ENCODE measurements at regions not wholly inside any gene's neighbourhood (a gene's known extent, or its start where the extent isn't known, plus 50 kb on each side); places are given as distances from the start of the nearest gene placed in this dataset.
"Not testable (repeated sequence)": the region's sequence is repeated elsewhere in the genome, so short reads cannot be mapped to it uniquely, and the experiment has no call there.

GRCh38 chr9:86611534-86611933 is 257.3 kb upstream of the TUT7 start:
- TF ChIP-seq POLR2AphosphoS5 (IDR thresholded peaks at IDR 0.05; ENCODE audit: low read depth, low read length); POLR2A (IDR thresholded peaks at IDR 0.05; ENCODE audit: low read depth, low read length); TAF1 (IDR thresholded peaks at IDR 0.05; ENCODE audit: borderline replicate concordance, low read depth, low read length): not testable (repeated sequence)

Data from GM12892 (cell line).